ENCODE measurements at regions not wholly inside any gene's neighbourhood (a gene's known extent, or its start where the extent isn't known, plus 50 kb on each side); places are given as distances from the start of the nearest gene placed in this dataset.

GRCh38 chr6:14231071-14231483 is 113.5 kb downstream of the CD83 start:
- Histone ChIP-seq H3K4me1 (peaks cover 0 to 10% (median 2%) of the 10 kb centered on the region in 4 donors), H3K4me3 (no peak overlapping the region), H3K9me3 (no peaks in the 10 kb centered on the region), H3K27ac (no peak overlapping the region), H3K36me3 (no peaks in the 10 kb centered on the region), H3K27me3 (no peaks in the 10 kb centered on the region)
- 89 to 93% methylated on average over 6 of the region's 6 CpGs for WGBS, 2 donors
- intact Hi-C loops (cut with DNase I): no loop called here
- DNase-seq: no peak
- TF ChIP-seq, protein P1, sequence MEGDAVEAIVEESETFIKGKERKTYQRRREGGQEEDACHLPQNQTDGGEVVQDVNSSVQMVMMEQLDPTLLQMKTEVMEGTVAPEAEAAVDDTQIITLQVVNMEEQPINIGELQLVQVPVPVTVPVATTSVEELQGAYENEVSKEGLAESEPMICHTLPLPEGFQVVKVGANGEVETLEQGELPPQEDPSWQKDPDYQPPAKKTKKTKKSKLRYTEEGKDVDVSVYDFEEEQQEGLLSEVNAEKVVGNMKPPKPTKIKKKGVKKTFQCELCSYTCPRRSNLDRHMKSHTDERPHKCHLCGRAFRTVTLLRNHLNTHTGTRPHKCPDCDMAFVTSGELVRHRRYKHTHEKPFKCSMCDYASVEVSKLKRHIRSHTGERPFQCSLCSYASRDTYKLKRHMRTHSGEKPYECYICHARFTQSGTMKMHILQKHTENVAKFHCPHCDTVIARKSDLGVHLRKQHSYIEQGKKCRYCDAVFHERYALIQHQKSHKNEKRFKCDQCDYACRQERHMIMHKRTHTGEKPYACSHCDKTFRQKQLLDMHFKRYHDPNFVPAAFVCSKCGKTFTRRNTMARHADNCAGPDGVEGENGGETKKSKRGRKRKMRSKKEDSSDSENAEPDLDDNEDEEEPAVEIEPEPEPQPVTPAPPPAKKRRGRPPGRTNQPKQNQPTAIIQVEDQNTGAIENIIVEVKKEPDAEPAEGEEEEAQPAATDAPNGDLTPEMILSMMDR (IDR thresholded peaks at IDR 0.05): no peak
- TF ChIP-seq EP300 (IDR thresholded peaks at IDR 0.05): no peak
- TF ChIP-seq POLR2A (IDR thresholded peaks at IDR 0.05): no peak
- no peak for TF ChIP-seq POLR2AphosphoS5 (IDR thresholded peaks at IDR 0.05)

DNA sequence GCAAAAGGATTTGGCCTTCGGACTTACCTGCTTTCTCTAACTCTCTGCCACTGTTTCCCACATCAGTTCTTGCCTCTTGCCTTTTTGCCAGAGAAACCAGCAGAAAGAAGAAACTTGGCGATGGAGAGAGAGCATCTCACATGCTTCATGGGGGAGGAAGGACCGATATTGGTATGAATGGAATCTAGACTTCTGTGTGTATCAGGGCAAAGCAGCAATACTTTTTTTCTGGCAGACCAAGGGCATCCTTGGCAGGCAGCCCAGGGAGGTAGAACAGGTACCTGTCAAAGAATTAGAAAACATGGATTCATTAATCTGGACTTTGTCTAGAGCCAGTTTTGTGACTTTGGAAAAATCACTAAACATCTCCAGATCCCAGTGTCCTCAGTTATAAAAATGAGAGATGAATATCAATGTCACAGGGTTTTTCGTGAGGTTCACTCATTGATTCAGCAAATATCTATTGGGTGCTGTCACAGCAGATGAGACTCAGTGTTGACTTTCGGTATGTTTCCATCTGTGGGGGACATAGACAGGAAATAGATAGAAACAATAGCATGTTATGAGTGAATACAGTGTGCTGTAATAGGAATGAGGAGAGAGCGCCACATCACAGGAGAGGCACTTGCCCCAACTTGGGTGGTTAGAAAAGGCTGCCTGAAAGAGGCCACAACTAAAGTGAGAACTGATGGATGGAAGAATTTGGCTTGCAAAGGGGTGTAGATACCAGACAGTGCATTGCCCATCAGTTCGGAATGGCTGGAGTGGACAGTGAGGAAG is 114.1 kb downstream of the CD83 start:
- TF ChIP-seq EP300 (IDR thresholded peaks at IDR 0.05) (no peak), POLR2AphosphoS5 (IDR thresholded peaks at IDR 0.05) (no peak), POLR2A (IDR thresholded peaks at IDR 0.05) (no peak)
- TF ChIP-seq, protein P1 (IDR thresholded peaks at IDR 0.05): no peak
- H3K27me3 ChIP-seq: no peaks in the 10 kb centered on the region
- intact Hi-C loops (cut with DNase I): no loop called here
- no peak for DNase-seq
- WGBS, 2 donors: 88 to 95% methylated on average over 7 of the region's 7 CpGs
- H3K27ac ChIP-seq: no peak overlapping the region
- H3K4me1 ChIP-seq: peaks cover 0 to 10% (median 2%) of the 10 kb centered on the region in 4 donors
- H3K9me3 ChIP-seq: no peaks in the 10 kb centered on the region
- no peaks in the 10 kb centered on the region for H3K36me3 ChIP-seq
- no peak overlapping the region for H3K4me3 ChIP-seq

DNA sequence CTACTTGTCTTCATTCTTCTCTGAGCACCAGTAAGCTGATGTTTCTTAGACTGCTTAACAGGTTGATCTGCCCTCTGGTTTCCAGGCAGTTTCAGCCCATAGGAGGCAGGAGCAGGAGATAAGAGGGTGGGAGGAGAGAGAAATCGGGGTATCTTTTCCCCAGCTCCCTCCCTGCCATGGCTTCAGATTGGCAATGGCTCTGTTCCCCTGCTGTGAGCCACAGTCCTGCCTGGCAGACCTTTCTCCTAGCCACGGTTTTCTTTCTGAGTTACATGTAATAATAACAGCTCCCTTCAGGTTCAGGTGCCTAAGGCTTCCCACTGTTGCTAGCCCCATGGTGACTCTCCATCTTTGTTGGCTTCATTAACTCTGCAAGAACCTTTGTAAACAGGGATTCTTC is 115.3 kb downstream of the CD83 start:
- Histone ChIP-seq H3K4me1 (peaks cover 0 to 10% (median 2%) of the 10 kb centered on the region in 4 donors), H3K9me3 (no peaks in the 10 kb centered on the region), H3K36me3 (no peaks in the 10 kb centered on the region), H3K27me3 (no peaks in the 10 kb centered on the region), H3K27ac (no peak overlapping the region), H3K4me3 (no peak overlapping the region)
- intact Hi-C loops (cut with DNase I): no loop called here
- TF ChIP-seq POLR2A (IDR thresholded peaks at IDR 0.05) (no peak), EP300 (IDR thresholded peaks at IDR 0.05) (no peak), POLR2AphosphoS5 (IDR thresholded peaks at IDR 0.05) (no peak)
- TF ChIP-seq, protein P1 (IDR thresholded peaks at IDR 0.05): no peak
- 88 to 89% methylated on average over 2 of the region's 2 CpGs for WGBS, 2 donors
- DNase-seq: no peak

GRCh38 chr6:14235653-14236356 is 118.2 kb downstream of the CD83 start:
- no peaks in the 10 kb centered on the region for H3K36me3 ChIP-seq
- no peak for DNase-seq
- H3K4me3 ChIP-seq: no peak overlapping the region
- intact Hi-C loops (cut with DNase I): no loop called here
- H3K27me3 ChIP-seq: no peaks in the 10 kb centered on the region
- H3K4me1 ChIP-seq: peaks cover 0 to 8% (median under 1%) of the 10 kb centered on the region in 4 donors
- TF ChIP-seq EP300 (IDR thresholded peaks at IDR 0.05) (no peak), POLR2AphosphoS5 (IDR thresholded peaks at IDR 0.05) (no peak), POLR2A (IDR thresholded peaks at IDR 0.05) (no peak)
- TF ChIP-seq, protein P1 (IDR thresholded peaks at IDR 0.05): no peak
- H3K27ac ChIP-seq: no peak overlapping the region
- WGBS, 2 donors: 90 to 94% methylated on average over 8 of the region's 8 CpGs
- no peaks in the 10 kb centered on the region for H3K9me3 ChIP-seq

Data from sigmoid colon (tissue), 6 donors.